ENCODE measurements at regions not wholly inside any gene's neighbourhood (a gene's known extent, or its start where the extent isn't known, plus 50 kb on each side); places are given as distances from the start of the nearest gene placed in this dataset.

DNA sequence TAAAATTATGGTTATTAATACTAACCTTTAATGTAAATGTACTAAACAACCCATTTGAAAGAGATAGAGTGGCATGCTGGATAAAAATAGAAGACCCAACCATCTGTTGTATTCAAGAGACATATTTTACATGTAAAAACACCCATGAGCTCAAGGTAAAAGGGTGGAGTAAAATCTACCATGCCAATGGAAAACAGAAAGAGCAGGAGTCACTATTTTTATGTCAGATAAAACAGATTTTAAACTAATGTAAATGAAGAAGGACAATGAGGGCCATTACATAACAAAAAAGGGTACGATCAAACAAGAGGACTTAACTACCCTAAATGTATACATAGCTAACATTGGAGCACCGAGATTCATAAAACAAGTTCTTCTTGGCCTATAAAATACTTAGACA is 66.3 kb downstream of the ITM2A start:
- no peak for DNase-seq (ENCODE audit: low spot score)

GRCh38 chrX:79290596-79290995 is 76.5 kb downstream of the ITM2A start:
- no peak for DNase-seq (ENCODE audit: low spot score)

DNA sequence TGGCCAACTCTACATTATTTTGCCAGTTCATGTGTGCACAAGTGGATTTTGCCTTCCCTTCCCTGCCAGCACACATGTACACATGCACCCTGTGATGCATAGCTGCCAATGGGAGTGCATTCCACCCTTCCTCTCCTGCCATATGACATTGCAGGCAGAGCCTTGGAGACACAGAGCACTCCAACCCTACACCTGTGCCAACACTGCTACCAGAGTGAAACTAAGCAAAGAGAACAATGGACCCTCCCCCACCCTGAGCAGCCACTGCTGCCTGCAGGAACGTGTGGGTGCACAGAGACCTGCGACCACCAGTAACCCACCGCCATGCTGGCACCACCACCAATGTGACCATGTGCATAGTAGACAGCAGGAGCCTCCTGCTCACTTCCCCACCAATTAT is 78.4 kb downstream of the ITM2A start:
- DNase-seq (ENCODE audit: low spot score): no peak

DNA sequence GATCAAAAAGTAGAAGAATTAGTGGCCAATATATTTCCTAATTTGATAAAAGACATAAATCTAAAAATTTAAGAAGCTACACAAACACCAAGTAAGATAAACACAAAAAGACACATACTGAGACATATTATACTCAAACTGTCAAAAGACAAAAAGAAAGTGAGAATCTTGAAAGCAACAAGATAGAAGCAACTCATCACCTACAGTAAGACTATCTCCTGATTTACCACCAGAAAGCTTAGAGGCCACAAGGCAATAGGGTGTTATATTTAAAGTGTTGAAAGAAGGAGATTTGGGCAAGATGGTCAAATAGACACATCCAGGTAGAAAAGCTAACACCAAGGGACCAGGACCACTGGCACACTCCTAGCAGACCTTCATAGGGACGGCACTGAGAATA is 79.4 kb downstream of the ITM2A start:
- DNase-seq (ENCODE audit: low spot score): no peak

GRCh38 chrX:79281775-79282174 is 85.4 kb downstream of the ITM2A start:
- DNase-seq (ENCODE audit: low spot score): no peak

- peak; percentile 15 for DNase-seq (ENCODE audit: low spot score)
Observed at GRCh38 chrX:79270401-79270800, 96.7 kb downstream of the ITM2A start.

DNA sequence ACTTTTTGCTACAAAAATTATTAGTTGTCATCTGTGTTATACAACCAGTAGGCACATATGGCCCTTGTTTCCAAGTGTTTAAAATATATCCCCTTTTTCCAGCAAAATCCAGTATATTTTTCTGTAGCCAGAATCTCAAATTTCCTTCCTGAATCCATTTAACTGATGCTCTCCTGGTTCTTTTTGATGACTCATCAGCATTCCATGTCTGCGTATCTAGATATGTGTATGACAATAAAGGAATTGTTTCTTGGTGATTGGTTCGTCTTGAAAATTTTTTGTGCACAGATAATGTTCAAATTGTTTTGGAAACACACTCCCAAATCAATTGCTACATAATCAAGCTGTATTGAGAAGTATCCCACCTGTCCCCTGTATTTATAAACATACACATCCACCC is 98.3 kb downstream of the ITM2A start:
- no peak for DNase-seq (ENCODE audit: low spot score)

DNA sequence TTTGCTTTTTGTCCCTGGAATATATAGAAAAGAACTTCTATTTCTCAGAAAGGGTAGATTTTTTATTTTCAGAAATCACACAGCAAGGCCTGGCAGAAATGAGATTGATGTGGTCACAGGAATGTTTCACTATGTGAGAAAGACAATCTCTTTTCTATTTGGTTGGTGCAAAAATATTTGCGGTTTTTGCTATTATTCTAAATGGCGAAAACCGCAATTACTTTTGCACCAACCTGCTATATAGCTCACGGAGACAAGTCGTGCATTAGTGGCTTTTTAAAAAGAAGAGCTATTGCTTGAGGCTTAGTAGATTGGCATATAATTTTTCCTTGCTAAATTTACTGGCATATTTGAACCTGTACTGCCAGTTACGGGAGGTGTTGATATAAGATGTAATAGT is 100.4 kb downstream of the ITM2A start:
- DNase-seq (ENCODE audit: low spot score): no peak

GRCh38 chrX:79263550-79263949 is 103.6 kb downstream of the ITM2A start:
- DNase-seq (ENCODE audit: low spot score): no peak

DNA sequence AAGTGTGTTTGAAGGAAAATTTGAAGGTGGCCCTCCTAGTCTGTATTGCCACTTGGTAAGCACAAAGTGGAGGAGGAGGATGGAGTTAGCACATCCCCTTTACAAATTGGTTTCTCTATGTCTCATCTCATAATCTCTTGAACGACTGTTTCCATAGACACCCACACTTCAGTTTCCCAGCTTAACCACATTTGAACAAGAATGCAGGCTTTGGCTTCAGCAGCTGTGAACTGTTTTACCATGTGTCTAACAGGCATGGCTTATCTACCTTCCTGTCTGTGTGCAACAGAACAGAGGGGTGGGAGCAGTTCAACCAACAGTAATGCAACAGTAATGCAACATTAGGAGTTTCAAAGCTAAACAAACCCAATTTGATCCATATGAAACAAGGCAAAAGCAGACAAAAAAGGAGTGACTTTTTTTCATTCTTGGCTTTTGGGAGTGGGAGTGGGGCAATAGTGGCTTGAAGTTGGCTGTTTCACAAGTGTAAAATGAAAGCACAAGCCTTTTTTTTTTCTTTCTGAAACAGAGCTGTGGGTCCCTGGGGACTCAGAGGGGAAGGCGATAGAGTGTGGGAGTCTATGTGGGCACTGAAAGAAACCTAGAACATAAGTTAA is 108.0 kb downstream of the ITM2A start:
- no peak for DNase-seq (ENCODE audit: low spot score)

DNA sequence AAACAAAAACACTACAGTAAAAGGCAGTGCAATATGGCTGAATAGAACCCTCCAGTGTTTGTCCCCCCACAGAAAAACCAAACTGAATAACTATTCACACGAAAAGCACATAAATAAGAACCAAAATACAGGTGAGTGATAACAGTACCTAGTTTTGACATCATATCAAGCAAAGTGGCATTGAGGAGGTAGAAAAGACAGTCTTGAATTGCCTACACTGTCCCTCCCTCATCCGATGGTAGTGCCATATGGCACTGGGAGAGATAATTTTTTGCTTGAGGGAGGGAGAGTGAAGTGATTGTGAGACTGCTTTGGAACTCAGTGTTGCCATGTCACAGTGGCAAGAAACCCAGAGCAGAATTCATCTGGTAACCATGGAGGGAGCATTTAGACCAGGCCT is 99.2 kb downstream of the GPR174 start:
- no peak for DNase-seq (ENCODE audit: low spot score)

- no peak for DNase-seq (ENCODE audit: low spot score)
Observed at GRCh38 chrX:79235899-79236298, 91.4 kb downstream of the GPR174 start.

GRCh38 chrX:79231662-79232061 is 87.2 kb downstream of the GPR174 start:
- DNase-seq (ENCODE audit: low spot score): no peak

Data from putamen (tissue), 1 donor.